LNCaP clone FGC (cell line): ENCODE measurements at regions not wholly inside any gene's neighbourhood (a gene's known extent, or its start where the extent isn't known, plus 50 kb on each side); places are given as distances from the start of the nearest gene placed in this dataset.
"Not testable (repeated sequence)": the region's sequence is repeated elsewhere in the genome, so short reads cannot be mapped to it uniquely, and the experiment has no call there.

Experiments used
- DNase-seq: peaks from one replicate; pipeline ENCODE4 v3.0.0-alpha.2; 2011; ENCODE audit warnings: low read depth
- H3K4me3 ChIP-seq: 2 replicates; pipeline ENCODE4 v1.5.1; 2011; ENCODE audit warnings: mild to moderate bottlenecking, low read depth, low read length, control low read depth
- TF ChIP-seq, protein P1 (sequence below): IDR thresholded peaks from 2 replicates; pipeline ENCODE4 v1.5.1; 2012; ENCODE audit warnings: mild to moderate bottlenecking; ENCODE audit not compliant: control insufficient read depth, insufficient read depth; ENCODE audit errors: extremely low read depth

GRCh38 chr12:59282999-59283398 is 312.8 kb upstream of the SLC16A7 start:
- DNase-seq, result no peak
- H3K4me3 ChIP-seq, result no peak overlapping the region
- TF ChIP-seq, protein P1, sequence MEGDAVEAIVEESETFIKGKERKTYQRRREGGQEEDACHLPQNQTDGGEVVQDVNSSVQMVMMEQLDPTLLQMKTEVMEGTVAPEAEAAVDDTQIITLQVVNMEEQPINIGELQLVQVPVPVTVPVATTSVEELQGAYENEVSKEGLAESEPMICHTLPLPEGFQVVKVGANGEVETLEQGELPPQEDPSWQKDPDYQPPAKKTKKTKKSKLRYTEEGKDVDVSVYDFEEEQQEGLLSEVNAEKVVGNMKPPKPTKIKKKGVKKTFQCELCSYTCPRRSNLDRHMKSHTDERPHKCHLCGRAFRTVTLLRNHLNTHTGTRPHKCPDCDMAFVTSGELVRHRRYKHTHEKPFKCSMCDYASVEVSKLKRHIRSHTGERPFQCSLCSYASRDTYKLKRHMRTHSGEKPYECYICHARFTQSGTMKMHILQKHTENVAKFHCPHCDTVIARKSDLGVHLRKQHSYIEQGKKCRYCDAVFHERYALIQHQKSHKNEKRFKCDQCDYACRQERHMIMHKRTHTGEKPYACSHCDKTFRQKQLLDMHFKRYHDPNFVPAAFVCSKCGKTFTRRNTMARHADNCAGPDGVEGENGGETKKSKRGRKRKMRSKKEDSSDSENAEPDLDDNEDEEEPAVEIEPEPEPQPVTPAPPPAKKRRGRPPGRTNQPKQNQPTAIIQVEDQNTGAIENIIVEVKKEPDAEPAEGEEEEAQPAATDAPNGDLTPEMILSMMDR, result no peak

GRCh38 chr12:59273561-59273960 is 322.3 kb upstream of the SLC16A7 start:
- not testable (repeated sequence) for DNase-seq, H3K4me3 ChIP-seq

- no peak overlapping the region for H3K4me3 ChIP-seq
- TF ChIP-seq, protein P1, result no peak
- no peak for DNase-seq
These were observed 327.5 kb upstream of the SLC16A7 start for GRCh38 chr12:59268295-59268809.

DNA sequence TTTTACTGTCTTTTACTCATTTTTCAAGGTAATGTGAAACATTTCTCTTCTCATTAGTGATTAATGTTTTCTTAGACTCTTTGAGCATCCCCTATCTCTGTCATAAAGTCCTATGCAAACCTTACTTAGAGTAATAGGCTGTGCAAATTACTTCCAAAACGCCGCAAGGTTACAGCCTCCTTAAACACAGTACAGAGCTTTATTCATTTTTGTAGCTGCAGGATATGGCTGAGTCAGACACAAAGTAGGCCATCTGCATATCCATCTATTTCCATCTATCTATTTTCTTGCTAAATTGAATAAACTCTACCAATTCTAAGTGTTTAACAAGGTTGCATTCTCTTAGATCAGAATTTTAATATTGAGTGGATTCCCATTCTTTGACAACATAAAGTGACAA is 335.6 kb upstream of the SLC16A7 start:
- H3K4me3 ChIP-seq, result no peak overlapping the region
- no peak for DNase-seq
- TF ChIP-seq, protein P1, result no peak

- TF ChIP-seq, protein P1, result no peak
- no peak overlapping the region for H3K4me3 ChIP-seq
- no peak for DNase-seq
These were observed 332.4 kb upstream of the LRIG3 start for GRCh38 chr12:59252731-59253130.

- no peak overlapping the region for H3K4me3 ChIP-seq
- TF ChIP-seq, protein P1, result no peak
- DNase-seq, result no peak
These were observed 330.5 kb upstream of the LRIG3 start for GRCh38 chr12:59250766-59251165.

DNA sequence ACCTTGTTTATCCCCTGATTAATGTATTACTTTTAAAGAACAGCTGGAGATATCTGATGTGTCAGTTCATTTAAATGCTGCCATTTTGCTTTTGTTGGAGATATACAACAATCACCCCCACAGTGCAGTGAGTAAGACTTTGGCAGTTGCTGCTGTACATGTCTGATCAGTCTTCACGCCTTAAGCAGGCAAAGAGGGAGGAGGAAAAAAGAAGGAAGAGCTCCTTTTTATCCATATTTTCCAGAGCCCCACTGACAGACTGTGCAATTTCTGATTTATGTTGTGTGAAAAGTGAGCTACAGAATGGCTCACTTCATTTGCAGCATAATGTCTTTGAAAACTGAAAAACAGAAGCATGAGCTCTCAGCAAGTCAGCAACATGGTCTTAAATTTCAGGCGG is 319.7 kb upstream of the LRIG3 start:
- TF ChIP-seq, protein P1, result no peak
- H3K4me3 ChIP-seq, result no peak overlapping the region

DNA sequence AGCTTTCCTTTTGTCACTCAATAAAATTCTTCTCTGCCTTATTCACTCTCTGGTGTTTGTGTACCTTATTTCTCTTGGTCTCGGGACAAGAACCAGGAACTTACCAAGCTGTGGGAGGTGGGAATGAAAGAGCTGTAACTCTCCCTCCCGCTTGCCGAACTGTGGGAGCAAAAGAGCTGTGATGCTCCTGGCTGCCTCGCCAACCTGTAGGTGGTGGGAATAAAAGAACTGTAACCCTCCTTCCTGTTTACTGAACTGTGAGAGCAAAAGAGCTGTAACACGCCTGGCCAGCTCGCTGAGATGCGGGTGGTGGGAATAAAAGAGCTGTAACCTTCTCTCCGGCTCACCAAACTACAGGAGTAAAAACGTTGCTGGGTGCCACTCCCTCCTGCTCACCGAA is 314.1 kb upstream of the LRIG3 start:
- DNase-seq, result no peak

More for the DNA sequence above, 319.7 kb upstream of the LRIG3 start:
- no peak for DNase-seq

More for the DNA sequence above, 314.1 kb upstream of the LRIG3 start:
- TF ChIP-seq, protein P1, result no peak
- H3K4me3 ChIP-seq, result no peak overlapping the region
